SK-N-MC (cell line): ENCODE measurements at regions not wholly inside any gene's neighbourhood (a gene's known extent, or its start where the extent isn't known, plus 50 kb on each side); places are given as distances from the start of the nearest gene placed in this dataset.

Experiments used
- DNase-seq: peaks from one replicate; pipeline ENCODE4 v3.0.0-alpha.2; 2011; ENCODE audit warnings: low read depth, low spot score
- H3K27ac ChIP-seq: fragments of 200-600 bp; sonication (generic); 2 replicates; pipeline ENCODE4 v1.5.1; 2016; ENCODE audit warnings: mixed run types
- H3K36me3 ChIP-seq: fragments of 200-600 bp; sonication (generic); 2 replicates; pipeline ENCODE4 v1.6.1; 2017; ENCODE audit warnings: antibody characterized with exemption, low read length, mixed read lengths; ENCODE audit not compliant: insufficient read depth
- H3K4me3 ChIP-seq: fragments of 200-600 bp; sonication (generic); 2 replicates; pipeline ENCODE4 v1.5.1; 2016
- H3K9ac ChIP-seq: fragments of 200-600 bp; sonication (generic); 2 replicates; pipeline ENCODE4 v1.8.0; 2017; ENCODE audit warnings: mixed run types, mixed read lengths; ENCODE audit not compliant: insufficient read length
- H3K9me3 ChIP-seq: fragments of 200-600 bp; sonication (generic); 2 replicates; pipeline ENCODE4 v1.6.1; 2017; ENCODE audit warnings: low read depth, mild to moderate bottlenecking, antibody characterized with exemption, low read length, moderate library complexity, mixed read lengths
- EZH2 ChIP-seq: fragments of 200-600 bp; sonication (generic); IDR thresholded peaks from one replicate; pipeline ENCODE4 v1.6.1; 2017; ENCODE audit warnings: antibody characterized with exemption
- FOXP2 ChIP-seq: optimal IDR thresholded peaks from 2 replicates; pipeline ENCODE3; 2011; ENCODE audit warnings: mild to moderate bottlenecking, moderate library complexity; ENCODE audit not compliant: insufficient read depth; ENCODE audit errors: extremely low read length, control extremely low read depth
- POLR2AphosphoS5 ChIP-seq: IDR thresholded peaks from 2 replicates; pipeline ENCODE4 v1.6.1; 2012; ENCODE audit warnings: mild to moderate bottlenecking, low read depth, low read length, borderline replicate concordance

- H3K9me3 ChIP-seq = no peaks in the 10 kb centered on the region
- TF ChIP-seq POLR2AphosphoS5 (no peak), EZH2 (no peak), FOXP2 (no peak)
- no peak overlapping the region for H3K4me3 ChIP-seq
- no peaks in the 10 kb centered on the region for H3K36me3 ChIP-seq
- H3K27ac ChIP-seq = no peak overlapping the region
- H3K9ac ChIP-seq = no peak overlapping the region
- no peak for DNase-seq
These were observed 898.6 kb downstream of the KCNMA1 start for GRCh38 chr10:76738991-76739390.

- H3K36me3 ChIP-seq = no peaks in the 10 kb centered on the region
- TF ChIP-seq FOXP2 = no peak
These were observed 900.6 kb downstream of the KCNMA1 start for GRCh38 chr10:76736815-76737618.

GRCh38 chr10:76736392-76736791 lies 901.2 kb downstream of the KCNMA1 start:
- no peak for DNase-seq
- Histone ChIP-seq H3K9ac (no peak overlapping the region), H3K36me3 (no peaks in the 10 kb centered on the region), H3K9me3 (no peaks in the 10 kb centered on the region), H3K27ac (no peak overlapping the region), H3K4me3 (no peak overlapping the region)
- TF ChIP-seq POLR2AphosphoS5 (no peak), EZH2 (no peak), FOXP2 (no peak)

More at GRCh38 chr10:76736815-76737618, 900.6 kb downstream of the KCNMA1 start:
- Histone ChIP-seq H3K4me3 (no peak overlapping the region), H3K9ac (no peak overlapping the region), H3K9me3 (no peaks in the 10 kb centered on the region), H3K27ac (no peak overlapping the region)
- DNase-seq = no peak

GRCh38 chr10:76735866-76736265 lies 901.7 kb downstream of the KCNMA1 start:
- no peaks in the 10 kb centered on the region for H3K36me3 ChIP-seq

GRCh38 chr10:76733441-76733936 lies 904.1 kb downstream of the KCNMA1 start:
- TF ChIP-seq FOXP2 = no peak
- no peak for TF ChIP-seq EZH2
- TF ChIP-seq POLR2AphosphoS5 = no peak
- Histone ChIP-seq H3K9ac (no peak overlapping the region), H3K27ac (no peak overlapping the region), H3K9me3 (no peaks in the 10 kb centered on the region), H3K4me3 (no peak overlapping the region), H3K36me3 (no peaks in the 10 kb centered on the region)
- DNase-seq = no peak

More at GRCh38 chr10:76735866-76736265, 901.7 kb downstream of the KCNMA1 start:
- Histone ChIP-seq H3K27ac (no peak overlapping the region), H3K9ac (no peak overlapping the region), H3K4me3 (no peak overlapping the region), H3K9me3 (no peaks in the 10 kb centered on the region)
- TF ChIP-seq FOXP2 (no peak), POLR2AphosphoS5 (no peak), EZH2 (no peak)
- no peak for DNase-seq

GRCh38 chr10:76732306-76732705 lies 905.3 kb downstream of the KCNMA1 start:
- no peaks in the 10 kb centered on the region for H3K9me3 ChIP-seq
- no peak for DNase-seq
- H3K9ac ChIP-seq = no peak overlapping the region
- no peak overlapping the region for H3K27ac ChIP-seq
- TF ChIP-seq EZH2 (no peak), POLR2AphosphoS5 (no peak), FOXP2 (no peak)
- no peak overlapping the region for H3K4me3 ChIP-seq
- no peaks in the 10 kb centered on the region for H3K36me3 ChIP-seq

- H3K36me3 ChIP-seq = no peaks in the 10 kb centered on the region
- no peak overlapping the region for H3K27ac ChIP-seq
- no peak for TF ChIP-seq EZH2
- TF ChIP-seq FOXP2 = no peak
- no peak for TF ChIP-seq POLR2AphosphoS5
- no peak overlapping the region for H3K9ac ChIP-seq
- no peak for DNase-seq
- no peaks in the 10 kb centered on the region for H3K9me3 ChIP-seq
- H3K4me3 ChIP-seq = no peak overlapping the region
These were observed 907.6 kb downstream of the KCNMA1 start for GRCh38 chr10:76729841-76730487.

GRCh38 chr10:76729346-76729745 lies 908.3 kb downstream of the KCNMA1 start:
- Histone ChIP-seq H3K27ac (no peak overlapping the region), H3K4me3 (no peak overlapping the region), H3K9ac (no peak overlapping the region), H3K9me3 (no peaks in the 10 kb centered on the region), H3K36me3 (no peaks in the 10 kb centered on the region)
- DNase-seq = no peak
- TF ChIP-seq POLR2AphosphoS5 (no peak), FOXP2 (no peak), EZH2 (no peak)

- H3K9ac ChIP-seq = no peak overlapping the region
- TF ChIP-seq FOXP2 = no peak
- TF ChIP-seq POLR2AphosphoS5 = no peak
- TF ChIP-seq EZH2 = no peak
- no peak overlapping the region for H3K4me3 ChIP-seq
- no peak for DNase-seq
- H3K27ac ChIP-seq = no peak overlapping the region
- H3K9me3 ChIP-seq = no peaks in the 10 kb centered on the region
- no peaks in the 10 kb centered on the region for H3K36me3 ChIP-seq
These were observed 910.6 kb downstream of the KCNMA1 start for GRCh38 chr10:76727038-76727437.
